GM12878 (cell line): ENCODE measurements at regions not wholly inside any gene's neighbourhood (a gene's known extent, or its start where the extent isn't known, plus 50 kb on each side); places are given as distances from the start of the nearest gene placed in this dataset.

Source experiments
- ATAC-seq: fragments of 200-7000 bp; cut with Tn5 transposase; 3 replicates; pipeline ENCODE4 v1.9.1; 2020; ENCODE audit warnings: mild to moderate bottlenecking, moderate library complexity
- BruUV-seq: library from RNA; stranded (reverse); fragments of 400-500 nt; replicated peaks from 2 replicates; lab custom pipeline; 2021; lab: Mats Ljungman, UMichigan
- CTCF ChIA-PET: fragments of 300-600 bp; sonication (Branson Sonifier 250); formaldehyde crosslinking; extraction: SDS; loops from one replicate; lab custom pipeline; 2021; ENCODE audit warnings: inconsistent platforms; lab: Yijun Ruan, JAX
- POLR2A ChIA-PET: fragments of 350-600 bp; formaldehyde crosslinking; extraction: SDS; loops from one replicate; lab custom pipeline; 2021; ENCODE audit warnings: inconsistent platforms; lab: Charles Lee
- RAD21 ChIA-PET: fragments of 300-600 bp; sonication (Branson Sonifier 250); formaldehyde crosslinking; loops from one replicate; lab custom pipeline; 2023; ENCODE audit warnings: antibody characterized with exemption; ENCODE audit not compliant: unreplicated experiment; lab: Charles Lee
- SMC1A ChIA-PET: fragments of 300-600 bp; sonication (Branson Sonifier 250); formaldehyde crosslinking; loops from one replicate; lab custom pipeline; 2023; ENCODE audit not compliant: unreplicated experiment, uncharacterized antibody; lab: Charles Lee
- DNase-seq: peaks from one replicate; pipeline ENCODE4 v3.0.0-alpha.2; 2011; ENCODE audit warnings: low read depth, low spot score
- FAIRE-seq: peaks from 3 replicates; lab custom pipeline; 2011; peaks lifted over from hg19 to GRCh38; lab: Jason Lieb, UNC
- H2AFZ ChIP-seq: 2 replicates; pipeline ENCODE4 v1.6.0; 2011; ENCODE audit warnings: low read depth, low read length, control low read depth; ENCODE audit not compliant: control insufficient read depth
- H3K27ac ChIP-seq: 2 replicates; pipeline ENCODE4 v1.5.1; 2011; ENCODE audit warnings: control low read depth; ENCODE audit not compliant: control insufficient read depth, insufficient read depth
- H3K27me3 ChIP-seq, 2 experiments: replicated peaks in 1 of 2; 2 replicates each; pipeline versions ENCODE4 v1.6.0 to v1.6.1; 2011; ENCODE audit warnings: low read length in 1 of 2; ENCODE audit not compliant: control insufficient read depth in 2 of 2, insufficient read depth in 2 of 2
- H3K36me3 ChIP-seq, 2 experiments: 2 replicates each; pipeline ENCODE4 v1.5.1; 2011; ENCODE audit warnings: low read length in 1 of 2; ENCODE audit not compliant: control insufficient read depth in 2 of 2, insufficient read depth in 2 of 2
- H3K4me1 ChIP-seq: 2 replicates; pipeline ENCODE4 v1.6.1; 2011; ENCODE audit warnings: mild to moderate bottlenecking, low read length, moderate library complexity, mixed read lengths; ENCODE audit not compliant: control insufficient read depth, insufficient read depth
- H3K4me2 ChIP-seq: 2 replicates; pipeline ENCODE4 v1.6.0; 2011; ENCODE audit warnings: control low read depth; ENCODE audit not compliant: control insufficient read depth, insufficient read depth
- H3K4me3 ChIP-seq: fragments of 200-600 bp; sonication (generic); 2 replicates; pipeline ENCODE4 v1.5.1; 2016
- H3K79me2 ChIP-seq: 2 replicates; pipeline ENCODE4 v1.6.0; 2011; ENCODE audit warnings: low read length; ENCODE audit not compliant: control insufficient read depth, insufficient read depth
- H3K9ac ChIP-seq: 2 replicates; pipeline ENCODE4 v1.8.0; 2011; ENCODE audit warnings: low read length, control low read depth, mixed read lengths; ENCODE audit not compliant: control insufficient read depth, insufficient read depth
- H3K9me3 ChIP-seq: replicated peaks from 3 replicates; pipeline ENCODE4 v1.5.1; 2011; ENCODE audit warnings: mild to moderate bottlenecking, low read length; ENCODE audit not compliant: control insufficient read depth, insufficient read depth
- H4K20me1 ChIP-seq: 2 replicates; pipeline ENCODE4 v1.6.0; 2011; ENCODE audit not compliant: control insufficient read depth, insufficient read depth
- ATF3 ChIP-seq: IDR thresholded peaks from 2 replicates; pipeline ENCODE4 v1.6.1; 2011; ENCODE audit warnings: low read depth, mild to moderate bottlenecking, low read length, moderate library complexity, borderline replicate concordance; ENCODE audit errors: extremely low read depth
- ATF7 ChIP-seq: fragments of 450-650 bp; IDR thresholded peaks from 2 replicates; pipeline ENCODE4 v1.6.1; 2016; ENCODE audit warnings: low read depth, mild to moderate bottlenecking
- CBFB ChIP-seq: IDR thresholded peaks from 2 replicates; pipeline ENCODE4 v1.6.1; 2016; ENCODE audit warnings: antibody characterized with exemption, low read depth
- CREM ChIP-seq: IDR thresholded peaks from 2 replicates; pipeline ENCODE4 v1.6.1; 2014; ENCODE audit warnings: antibody characterized with exemption, low read depth
- FOS ChIP-seq: IDR thresholded peaks from 3 replicates; pipeline ENCODE4 v1.6.1; 2011; ENCODE audit warnings: borderline replicate concordance; ENCODE audit not compliant: insufficient read length; ENCODE audit errors: extremely low read depth
- GATAD2B ChIP-seq: fragments of 450-650 bp; conservative IDR thresholded peaks from 2 replicates; pipeline ENCODE4 v1.6.1; 2017; ENCODE audit warnings: low read depth, mild to moderate bottlenecking, moderate library complexity
- HDGF ChIP-seq: fragments of 450-650 bp; IDR thresholded peaks from 2 replicates; pipeline ENCODE4 v1.6.1; 2016; ENCODE audit warnings: antibody characterized with exemption
- JUNB ChIP-seq: IDR thresholded peaks from 2 replicates; pipeline ENCODE4 v1.6.1; 2016; ENCODE audit warnings: antibody characterized with exemption, mild to moderate bottlenecking
- MAX ChIP-seq: IDR thresholded peaks from 2 replicates; pipeline ENCODE4 v1.6.1; 2012; ENCODE audit warnings: low read depth, low read length, improper control_type of control experiment
- MEF2B ChIP-seq: fragments of 450-650 bp; IDR thresholded peaks from 2 replicates; pipeline ENCODE4 v1.6.1; 2018; ENCODE audit warnings: mild to moderate bottlenecking, moderate library complexity; ENCODE audit not compliant: partially characterized antibody, poor library complexity, severe bottlenecking
- MTA2 ChIP-seq: fragments of 450-650 bp; IDR thresholded peaks from 2 replicates; pipeline ENCODE4 v1.6.1; 2016; ENCODE audit warnings: low read depth, mild to moderate bottlenecking, moderate library complexity
- PAX8 ChIP-seq: fragments of 450-650 bp; IDR thresholded peaks from 2 replicates; pipeline ENCODE4 v1.6.1; 2017; ENCODE audit warnings: mild to moderate bottlenecking, moderate library complexity
- PML ChIP-seq: IDR thresholded peaks from 2 replicates; pipeline ENCODE4 v1.6.1; 2012; ENCODE audit warnings: low read length, inconsistent platforms
- POLR2A ChIP-seq: IDR thresholded peaks from 2 replicates; pipeline ENCODE4 v1.6.1; 2011; ENCODE audit warnings: low read depth, mild to moderate bottlenecking, low read length
- POU2F2 ChIP-seq: IDR thresholded peaks from 3 replicates; pipeline ENCODE4 v1.6.1; 2011; ENCODE audit warnings: low read depth, mild to moderate bottlenecking, low read length, borderline replicate concordance
- RAD51 ChIP-seq: fragments of 450-650 bp; IDR thresholded peaks from 2 replicates; pipeline ENCODE4 v1.6.1; 2016; ENCODE audit warnings: moderate library complexity, mild to moderate bottlenecking, inconsistent platforms
- REST ChIP-seq: IDR thresholded peaks from 2 replicates; pipeline ENCODE4 v1.6.1; 2012; ENCODE audit warnings: mild to moderate bottlenecking, low read depth, low read length
- SMAD5 ChIP-seq: IDR thresholded peaks from 2 replicates; pipeline ENCODE4 v1.6.1; 2016; ENCODE audit warnings: antibody characterized with exemption, low read depth
- YY1 ChIP-seq: IDR thresholded peaks from 2 replicates; pipeline ENCODE4 v1.6.1; 2011; ENCODE audit warnings: low read depth, mild to moderate bottlenecking, low read length
- ZNF24 ChIP-seq: fragments of 450-650 bp; IDR thresholded peaks from 2 replicates; pipeline ENCODE4 v1.6.1; 2017; ENCODE audit warnings: antibody characterized with exemption, mild to moderate bottlenecking
- WGBS: methylation state at CpG from one replicate; pipeline ENCODE4 v1.1.6; 2016; ENCODE audit warnings: low lambda C conversion rate; ENCODE audit not compliant: insufficient replicate concordance, insufficient coverage; ENCODE audit errors: missing lambda C conversion rate; 5-methylcytosine and 5-hydroxymethylcytosine counted together
- in situ Hi-C: fragments of 300-500 bp; cut with MboI; formaldehyde crosslinking; loops from 9 replicates; pipeline ENCODE4 v1.14.3; 2018; ENCODE audit warnings: mixed read lengths
- intact Hi-C: fragments of 100-400 bp; cut with micrococcal nuclease; formaldehyde crosslinking; loops from one replicate; pipeline ENCODE4 v1.14.2; 2022; ENCODE audit not compliant: unreplicated experiment

- no peak for TF ChIP-seq REST
- no peak for TF ChIP-seq HDGF
- no peak for TF ChIP-seq JUNB
- TF ChIP-seq ATF7: no peak
- TF ChIP-seq CBFB: no peak
- no peak for TF ChIP-seq PML
- TF ChIP-seq POU2F2: no peak
- no peak for TF ChIP-seq POLR2A
- TF ChIP-seq MAX: no peak
- no peak for TF ChIP-seq PAX8
- no peak for TF ChIP-seq YY1
- no peak for TF ChIP-seq SMAD5
Observed at GRCh38 chr11:33618351-33618710, 82.3 kb downstream of the C11orf91 start (continued).

GRCh38 chr11:33617672-33618350 lies 82.8 kb downstream of the C11orf91 start:
- POLR2A ChIA-PET: interaction anchor here (0.6 kb wide), 1 partner anchor 30 kb away, joined by 3 read pairs; no protein-coding TSS in a partner anchor
- DNase-seq: no peak
- CTCF ChIA-PET: no interaction called here
- no peak for TF ChIP-seq MEF2B
- TF ChIP-seq RAD51: no peak
- no peak for TF ChIP-seq ZNF24
- TF ChIP-seq POLR2A: no peak
- TF ChIP-seq PML: no peak
- TF ChIP-seq GATAD2B: no peak
- no peak for TF ChIP-seq CREM
- TF ChIP-seq FOS: no peak
- TF ChIP-seq ATF3: no peak
- no peak for TF ChIP-seq MTA2

More at GRCh38 chr11:33617672-33618350, 82.8 kb downstream of the C11orf91 start:
- RAD21 ChIA-PET: no interaction called here
- BruUV-seq: no TSS peak
- intact Hi-C loops (no loop called here), in situ Hi-C loops (no loop called here)
- Histone ChIP-seq H4K20me1 (no peaks in the 10 kb centered on the region), H3K4me1 (peaks cover 7% of the 10 kb centered on the region), H3K79me2 (no peaks in the 10 kb centered on the region), H3K27me3 (no peaks in the 10 kb centered on the region), H3K4me2 (no peak overlapping the region), H3K4me3 (no peak overlapping the region), H3K9ac (no peak overlapping the region), H3K9me3 (no peaks in the 10 kb centered on the region; the same call in 2 of the 3 replicates), H3K36me3 (no peaks in the 10 kb centered on the region; a peak in 1 of 4 replicates), H2AFZ (no peak overlapping the region), H3K27ac (no peak overlapping the region)
- SMC1A ChIA-PET: no interaction called here
- 45% methylated on average over 8 of the region's 8 CpGs for WGBS
- FAIRE-seq (no peak), ATAC-seq (no peak)
